GM23338 (cell line): ENCODE measurements at regions not wholly inside any gene's neighbourhood (a gene's known extent, or its start where the extent isn't known, plus 50 kb on each side); places are given as distances from the start of the nearest gene placed in this dataset.

Experiments
- CREB1 ChIP-seq: fragments of 250-450 bp; sonication (Bioruptor Pico); IDR thresholded peaks from 2 replicates; pipeline ENCODE4 v1.5.0; 2020; ENCODE audit warnings: low read depth, mild to moderate bottlenecking, moderate library complexity
- ETS1 ChIP-seq: IDR thresholded peaks from 2 replicates; pipeline ENCODE4 v1.6.1; 2016; ENCODE audit warnings: antibody characterized with exemption
- EZH2phosphoT487 ChIP-seq: fragments of 200-600 bp; sonication (generic); IDR thresholded peaks from one replicate; pipeline ENCODE4 v1.8.1; 2018; ENCODE audit warnings: antibody characterized with exemption; ENCODE audit not compliant: unreplicated experiment
- JUNB ChIP-seq: IDR thresholded peaks from one replicate; pipeline ENCODE4 v1.6.1; 2016; ENCODE audit warnings: antibody characterized with exemption; ENCODE audit not compliant: unreplicated experiment
- REST ChIP-seq: IDR thresholded peaks from one replicate; pipeline ENCODE4 v1.6.1; 2018; ENCODE audit warnings: antibody characterized with exemption; ENCODE audit not compliant: unreplicated experiment
- ZNF462 ChIP-seq: fragments of 250-450 bp; sonication (Bioruptor Pico); IDR thresholded peaks from 2 replicates; pipeline ENCODE4 v1.5.0; 2020; ENCODE audit warnings: mild to moderate bottlenecking, moderate library complexity

GRCh38 chr11:37558619-37559210 lies 960.7 kb upstream of the RAG2 start (continued):
- TF ChIP-seq ZNF462 (CRISPR knock-in tag) (no peak), EZH2phosphoT487 (no peak), ETS1 (no peak), JUNB (no peak), CREB1 (CRISPR knock-in tag) (no peak), REST (no peak)
